H1 (cell line): ENCODE measurements at regions not wholly inside any gene's neighbourhood (a gene's known extent, or its start where the extent isn't known, plus 50 kb on each side); places are given as distances from the start of the nearest gene placed in this dataset.

Source experiments
- CTCF ChIA-PET: fragments of 300-600 bp; sonication (Branson Sonifier 250); formaldehyde crosslinking; loops from one replicate; lab custom pipeline; 2021; ENCODE audit not compliant: partially characterized antibody; lab: Charles Lee
- POLR2A ChIA-PET: fragments of 300-600 bp; sonication (Branson Sonifier 250); formaldehyde crosslinking; loops from one replicate; lab custom pipeline; 2021; ENCODE audit warnings: inconsistent platforms; ENCODE audit not compliant: partially characterized antibody; lab: Charles Lee
- DNase-seq, 2 experiments: peaks; one replicate each; pipeline versions ENCODE4 v3.0.0 to v3.0.0-alpha.2; 2010 to 2022; ENCODE audit warnings: low spot score in 2 of 2, low read depth in 1 of 2, mixed read lengths in 1 of 2
- FAIRE-seq: peaks from 2 replicates; lab custom pipeline; 2011; peaks lifted over from hg19 to GRCh38; lab: Jason Lieb, UNC
- H2AFZ ChIP-seq: 2 replicates; pipeline ENCODE4 v1.8.1; 2012; ENCODE audit warnings: low read length, inconsistent platforms
- H2AK5ac ChIP-seq: 2 replicates; pipeline ENCODE4 v1.6.1; 2013; ENCODE audit warnings: low read depth, low read length
- H2BK120ac ChIP-seq: replicated peaks from 2 replicates; pipeline ENCODE3; 2013; ENCODE audit warnings: low read depth, low read length, inconsistent platforms
- H2BK12ac ChIP-seq: 2 replicates; pipeline ENCODE4 v1.6.1; 2013; ENCODE audit warnings: low read depth, low read length
- H2BK15ac ChIP-seq: 2 replicates; pipeline ENCODE4 v1.6.1; 2013; ENCODE audit warnings: low read length
- H2BK20ac ChIP-seq: 2 replicates; pipeline ENCODE4 v1.6.1; 2013; ENCODE audit warnings: low read length
- H2BK5ac ChIP-seq: 2 replicates; pipeline ENCODE4 v1.6.1; 2013; ENCODE audit warnings: low read depth, low read length
- H3K14ac ChIP-seq: 2 replicates; pipeline ENCODE4 v1.6.1; 2013; ENCODE audit warnings: inconsistent platforms; ENCODE audit not compliant: insufficient read length
- H3K18ac ChIP-seq: 2 replicates; pipeline ENCODE4 v1.6.1; 2013; ENCODE audit warnings: low read length; ENCODE audit errors: extremely low read depth
- H3K23ac ChIP-seq: 2 replicates; pipeline ENCODE4 v1.6.1; 2013; ENCODE audit warnings: inconsistent platforms; ENCODE audit not compliant: insufficient read length
- H3K23me2 ChIP-seq: 2 replicates; pipeline ENCODE4 v1.6.1; 2013; ENCODE audit warnings: low read depth, low read length
- H3K27ac ChIP-seq: 2 replicates; pipeline ENCODE4 v1.6.1; 2011; ENCODE audit warnings: low read depth, low read length, inconsistent platforms
- H3K27me3 ChIP-seq, 4 experiments: replicated peaks in 1 of 4; 1 replicate in 1 of 4; 2 replicates in 3 of 4; pipeline versions ENCODE4 v1.6.1 to v1.8.1; 2011 to 2013; ENCODE audit warnings: low read length in 3 of 4, mild to moderate bottlenecking in 3 of 4, inconsistent platforms in 2 of 4, mixed read lengths in 2 of 4, moderate library complexity in 1 of 4; ENCODE audit not compliant: control insufficient read depth in 3 of 4, insufficient read depth in 3 of 4; ENCODE audit errors: extremely low read depth in 1 of 4
- H3K36me3 ChIP-seq, 4 experiments: 2 replicates each; pipeline versions ENCODE4 v1.6.1 to v1.8.1; 2011 to 2013; ENCODE audit warnings: mild to moderate bottlenecking in 4 of 4, low read length in 3 of 4, moderate library complexity in 2 of 4, control low read depth in 1 of 4, inconsistent platforms in 1 of 4; ENCODE audit not compliant: insufficient read depth in 4 of 4, control insufficient read depth in 2 of 4
- H3K4ac ChIP-seq: replicated peaks from 2 replicates; pipeline ENCODE3; 2013; ENCODE audit warnings: low read length, low read depth, mixed read lengths, inconsistent platforms; ENCODE audit not compliant: insufficient read length
- H3K4me1 ChIP-seq, 4 experiments: replicated peaks in 1 of 4; 1 replicate in 1 of 4; 2 replicates in 3 of 4; pipeline versions ENCODE4 v1.6.1 to v1.8.1; 2011 to 2013; ENCODE audit warnings: low read length in 3 of 4, inconsistent platforms in 2 of 4, mixed read lengths in 1 of 4; ENCODE audit not compliant: insufficient read depth in 4 of 4, control insufficient read depth in 3 of 4
- H3K4me2 ChIP-seq, 2 experiments: 2 replicates each; pipeline versions ENCODE4 v1.6.1 to v1.8.1; 2011 to 2013; ENCODE audit warnings: low read depth in 2 of 2, low read length in 2 of 2, control low read depth in 1 of 2, inconsistent platforms in 1 of 2, mild to moderate bottlenecking in 1 of 2; ENCODE audit not compliant: insufficient read depth in 1 of 2
- H3K4me3 ChIP-seq, 4 experiments: fragments of 200-600, 300-600 bp in 1 of 4; sonication (generic), shearing (Covaris generic), sonication (Bioruptor Twin) in 1 of 4; 2 replicates each; pipeline versions ENCODE4 v1.5.1 to v1.8.1; 2011 to 2016; ENCODE audit warnings: low read length in 4 of 4, low read depth in 3 of 4, control low read depth in 2 of 4, inconsistent platforms in 2 of 4, mild to moderate bottlenecking in 2 of 4, mixed read lengths in 1 of 4, moderate library complexity in 1 of 4; ENCODE audit not compliant: insufficient read depth in 2 of 4; ENCODE audit errors: extremely low read depth in 1 of 4
- H3K56ac ChIP-seq: replicated peaks from 2 replicates; pipeline ENCODE3; 2013; ENCODE audit warnings: low read depth, mild to moderate bottlenecking, mixed read lengths, low read length, inconsistent platforms; ENCODE audit not compliant: insufficient read length
- H3K79me1 ChIP-seq: 2 replicates; pipeline ENCODE4 v1.6.1; 2013; ENCODE audit warnings: low read depth, low read length, control low read depth
- H3K79me2 ChIP-seq, 2 experiments: 2 replicates each; pipeline versions ENCODE4 v1.6.1 to v1.8.1; 2012 to 2013; ENCODE audit warnings: low read length in 2 of 2, mild to moderate bottlenecking in 2 of 2, inconsistent platforms in 1 of 2; ENCODE audit not compliant: insufficient read depth in 2 of 2, control insufficient read depth in 1 of 2
- H3K9ac ChIP-seq, 4 experiments: replicated peaks in 1 of 4; 1 replicate in 1 of 4; 2 replicates in 3 of 4; pipeline versions ENCODE4 v1.6.1 to v1.8.1; 2011 to 2013; ENCODE audit warnings: low read depth in 3 of 4, low read length in 3 of 4, control low read depth in 2 of 4, mild to moderate bottlenecking in 2 of 4, moderate library complexity in 2 of 4, inconsistent platforms in 1 of 4; ENCODE audit errors: extremely low read depth in 1 of 4
- H3K9me3 ChIP-seq, 2 experiments: 2 replicates each; pipeline versions ENCODE4 v1.6.1 to v1.8.1; 2012 to 2013; ENCODE audit warnings: mild to moderate bottlenecking in 2 of 2, moderate library complexity in 2 of 2, control low read depth in 1 of 2, inconsistent platforms in 1 of 2, low read depth in 1 of 2, low read length in 1 of 2, mixed read lengths in 1 of 2; ENCODE audit not compliant: insufficient read depth in 2 of 2
- H4K20me1 ChIP-seq, 2 experiments: replicated peaks in 1 of 2; 2 replicates each; pipeline versions ENCODE3 to v1.8.1; 2011 to 2013; ENCODE audit warnings: inconsistent platforms in 2 of 2, low read length in 2 of 2, mild to moderate bottlenecking in 1 of 2; ENCODE audit not compliant: insufficient read depth in 2 of 2, control insufficient read depth in 1 of 2
- H4K5ac ChIP-seq: 2 replicates; pipeline ENCODE4 v1.6.1; 2013; ENCODE audit warnings: low read length, low read depth, mixed read lengths, inconsistent platforms; ENCODE audit not compliant: insufficient read length
- H4K8ac ChIP-seq: 2 replicates; pipeline ENCODE4 v1.8.0; 2013; ENCODE audit warnings: mild to moderate bottlenecking, moderate library complexity, low read length, inconsistent platforms; ENCODE audit not compliant: insufficient read depth; ENCODE audit errors: extremely low read depth
- H4K91ac ChIP-seq: replicated peaks from 2 replicates; pipeline ENCODE3; 2013; ENCODE audit warnings: low read length, mixed read lengths, inconsistent platforms; ENCODE audit not compliant: insufficient read length
- CHD1 ChIP-seq: IDR thresholded peaks from 2 replicates; pipeline ENCODE4 v1.6.1; 2012; ENCODE audit warnings: low read depth, low read length, improper control_type of control experiment
- CTBP2 ChIP-seq: IDR thresholded peaks from 2 replicates; pipeline ENCODE4 v1.7.0; 2011; ENCODE audit warnings: borderline replicate concordance, mild to moderate bottlenecking, moderate library complexity, mixed read lengths, low read length; ENCODE audit not compliant: insufficient read depth, insufficient read length
- EGR1 ChIP-seq: IDR thresholded peaks from 2 replicates; pipeline ENCODE4 v1.6.1; 2011; ENCODE audit warnings: low read depth, low read length, borderline replicate concordance
- EP300 ChIP-seq, 2 experiments: IDR thresholded peaks; 1 replicate in 1 of 2; 2 replicates in 1 of 2; pipeline ENCODE4 v1.6.1; 2011 to 2012; ENCODE audit warnings: low read depth in 2 of 2, low read length in 2 of 2, mild to moderate bottlenecking in 2 of 2, borderline replicate concordance in 1 of 2, inconsistent platforms in 1 of 2, moderate library complexity in 1 of 2
- GTF2F1 ChIP-seq: IDR thresholded peaks from 2 replicates; pipeline ENCODE4 v1.6.1; 2012; ENCODE audit warnings: low read depth, low read length, improper control_type of control experiment, borderline replicate concordance
- HDAC2 ChIP-seq, 2 experiments: fragments of 300-600 bp in 1 of 2; sonication (generic) in 1 of 2; IDR thresholded peaks; 2 replicates each; pipeline ENCODE4 v1.6.1; 2011 to 2012; ENCODE audit warnings: low read depth in 2 of 2, low read length in 2 of 2, mild to moderate bottlenecking in 2 of 2, moderate library complexity in 2 of 2, borderline replicate concordance in 1 of 2, inconsistent platforms in 1 of 2
- KDM5A ChIP-seq: fragments of 200-600 bp; IDR thresholded peaks from 2 replicates; pipeline ENCODE4 v1.7.1; 2012; ENCODE audit warnings: mild to moderate bottlenecking, low read length, inconsistent platforms, mixed read lengths
- NANOG ChIP-seq: IDR thresholded peaks from 2 replicates; pipeline ENCODE4 v1.6.1; 2011; ENCODE audit warnings: low read length, low read depth, mild to moderate bottlenecking, inconsistent platforms; ENCODE audit not compliant: insufficient read depth, poor library complexity, severe bottlenecking
- POLR2A ChIP-seq, 2 experiments: IDR thresholded peaks; 1 replicate in 1 of 2; 2 replicates in 1 of 2; pipeline ENCODE4 v1.6.1; 2011; ENCODE audit warnings: low read depth in 2 of 2, low read length in 2 of 2, mild to moderate bottlenecking in 2 of 2; ENCODE audit errors: control extremely low read depth in 1 of 2
- RBBP5 ChIP-seq: IDR thresholded peaks from 2 replicates; pipeline ENCODE4 v1.7.1; 2012; ENCODE audit warnings: low read depth, mild to moderate bottlenecking, inconsistent platforms, low read length, moderate library complexity, borderline replicate concordance
- RXRA ChIP-seq: IDR thresholded peaks from 2 replicates; pipeline ENCODE4 v1.6.1; 2011; ENCODE audit warnings: low read depth, mild to moderate bottlenecking, low read length, moderate library complexity; ENCODE audit not compliant: insufficient read depth
- SRF ChIP-seq: IDR thresholded peaks from 2 replicates; pipeline ENCODE4 v1.6.1; 2011; ENCODE audit warnings: mild to moderate bottlenecking, low read depth, low read length, moderate library complexity
- TBP ChIP-seq: IDR thresholded peaks from 2 replicates; pipeline ENCODE4 v1.6.1; 2011; ENCODE audit warnings: low read depth, low read length, improper control_type of control experiment
- WGBS, 2 experiments: shearing (Covaris generic) in 1 of 2; methylation state at CpG; one replicate each; pipeline versions ENCODE4 v1.1.6 to v1.1.7; 2013 to 2015; ENCODE audit warnings: low lambda C conversion rate in 2 of 2, mixed read lengths in 2 of 2, inconsistent platforms in 1 of 2, low coverage in 1 of 2, missing lambda C conversion rate in 1 of 2; ENCODE audit not compliant: insufficient replicate concordance in 2 of 2, insufficient coverage in 1 of 2, insufficient read length in 1 of 2; ENCODE audit errors: extremely low coverage in 1 of 2, missing lambda C conversion rate in 1 of 2; 5-methylcytosine and 5-hydroxymethylcytosine counted together

GRCh38 chr4:182103614-182104319 is 139.4 kb upstream of the TENM3 start:
- CTCF ChIA-PET: interaction anchor here (1.8 to 3.0 kb wide), 2 partner anchors 15 to 18 kb away, joined by 3 to 12 read pairs; no protein-coding TSS in a partner anchor
- H2BK5ac ChIP-seq: no peak overlapping the region
- no peaks in the 10 kb centered on the region for H4K20me1 ChIP-seq
- no peak overlapping the region; the same call in 1 of the 2 replicates for H2BK15ac ChIP-seq
- no peaks in the 10 kb centered on the region for H3K23me2 ChIP-seq
- H3K4me1 ChIP-seq: peaks cover 0 to 2% (median 0%) of the 10 kb centered on the region in 4 experiments; a peak in 2 of 7 replicates
- FAIRE-seq (no peak), DNase-seq (no peak)
- H4K91ac ChIP-seq: peak overlapping the region; percentile 55
- no peak overlapping the region for H2AK5ac ChIP-seq
- no peaks in the 10 kb centered on the region for H3K9me3 ChIP-seq
- H2BK120ac ChIP-seq: no peak overlapping the region
- H3K23ac ChIP-seq: no peak overlapping the region
- WGBS, 2 experiments: 84% methylated on average over 5 of the region's 5 CpGs; no CpG with 5 or more reads in 1 of the 2 experiments
- H3K4ac ChIP-seq: no peak overlapping the region
- H3K4me3 ChIP-seq: no peak overlapping the region
- H3K79me2 ChIP-seq: no peaks in the 10 kb centered on the region
- 0 out of 7 replicates have a peak overlapping the region, but pooled peaks of 1 of the 4 experiments have one; percentile 4 for H3K9ac ChIP-seq
- H4K8ac ChIP-seq: no peak overlapping the region
- no peak overlapping the region for H3K27ac ChIP-seq
- H2BK20ac ChIP-seq: no peak overlapping the region
- H3K36me3 ChIP-seq: no peaks in the 10 kb centered on the region
- no peaks in the 10 kb centered on the region for H3K27me3 ChIP-seq
- no peak overlapping the region for H2AFZ ChIP-seq
- no peak overlapping the region for H3K18ac ChIP-seq
- H3K14ac ChIP-seq: no peak overlapping the region
- no peaks in the 10 kb centered on the region for H3K79me1 ChIP-seq
- POLR2A ChIA-PET: no interaction called here
- no peak overlapping the region for H2BK12ac ChIP-seq
- no peak overlapping the region for H3K56ac ChIP-seq
- no peak overlapping the region for H4K5ac ChIP-seq
- H3K4me2 ChIP-seq: no peak overlapping the region
- TF ChIP-seq HDAC2 (IDR thresholded peaks at IDR 0.05; ENCODE audit: borderline replicate concordance in 1 of 2, low read depth in 2 of 2, low read length in 2 of 2) (no peak), EGR1 (no peak), POLR2A (IDR thresholded peaks at IDR 0.05; ENCODE audit: control extremely low read depth in 1 of 2, low read depth in 2 of 2, low read length in 2 of 2) (no peak), NANOG (no peak), EP300 (IDR thresholded peaks at IDR 0.05; ENCODE audit: borderline replicate concordance in 1 of 2, low read depth in 2 of 2, low read length in 2 of 2) (no peak), GTF2F1 (no peak), RBBP5 (no peak), KDM5A (no peak), CHD1 (no peak), SRF (no peak), TBP (no peak), CTBP2 (no peak), RXRA (no peak)
